H1 (cell line): ENCODE measurements at regions not wholly inside any gene's neighbourhood (a gene's known extent, or its start where the extent isn't known, plus 50 kb on each side); places are given as distances from the start of the nearest gene placed in this dataset.

ENCODE experiments used
- CTCF ChIA-PET: fragments of 300-600 bp; sonication (Branson Sonifier 250); formaldehyde crosslinking; loops from one replicate; lab custom pipeline; 2021; ENCODE audit not compliant: partially characterized antibody; lab: Charles Lee
- POLR2A ChIA-PET: fragments of 300-600 bp; sonication (Branson Sonifier 250); formaldehyde crosslinking; loops from one replicate; lab custom pipeline; 2021; ENCODE audit warnings: inconsistent platforms; ENCODE audit not compliant: partially characterized antibody; lab: Charles Lee
- DNase-seq, 2 experiments: peaks; one replicate each; pipeline versions ENCODE4 v3.0.0 to v3.0.0-alpha.2; 2010 to 2022; ENCODE audit warnings: low spot score in 2 of 2, low read depth in 1 of 2, mixed read lengths in 1 of 2
- FAIRE-seq: peaks from 2 replicates; lab custom pipeline; 2011; peaks lifted over from hg19 to GRCh38; lab: Jason Lieb, UNC
- H2AFZ ChIP-seq: 2 replicates; pipeline ENCODE4 v1.8.1; 2012; ENCODE audit warnings: low read length, inconsistent platforms
- H2AK5ac ChIP-seq: 2 replicates; pipeline ENCODE4 v1.6.1; 2013; ENCODE audit warnings: low read depth, low read length
- H2BK120ac ChIP-seq: replicated peaks from 2 replicates; pipeline ENCODE3; 2013; ENCODE audit warnings: low read depth, low read length, inconsistent platforms
- H2BK12ac ChIP-seq: 2 replicates; pipeline ENCODE4 v1.6.1; 2013; ENCODE audit warnings: low read depth, low read length
- H2BK15ac ChIP-seq: 2 replicates; pipeline ENCODE4 v1.6.1; 2013; ENCODE audit warnings: low read length
- H2BK20ac ChIP-seq: 2 replicates; pipeline ENCODE4 v1.6.1; 2013; ENCODE audit warnings: low read length
- H2BK5ac ChIP-seq: 2 replicates; pipeline ENCODE4 v1.6.1; 2013; ENCODE audit warnings: low read depth, low read length
- H3K14ac ChIP-seq: 2 replicates; pipeline ENCODE4 v1.6.1; 2013; ENCODE audit warnings: inconsistent platforms; ENCODE audit not compliant: insufficient read length
- H3K18ac ChIP-seq: 2 replicates; pipeline ENCODE4 v1.6.1; 2013; ENCODE audit warnings: low read length; ENCODE audit errors: extremely low read depth
- H3K23ac ChIP-seq: 2 replicates; pipeline ENCODE4 v1.6.1; 2013; ENCODE audit warnings: inconsistent platforms; ENCODE audit not compliant: insufficient read length
- H3K23me2 ChIP-seq: 2 replicates; pipeline ENCODE4 v1.6.1; 2013; ENCODE audit warnings: low read depth, low read length
- H3K27ac ChIP-seq: 2 replicates; pipeline ENCODE4 v1.6.1; 2011; ENCODE audit warnings: low read depth, low read length, inconsistent platforms
- H3K27me3 ChIP-seq, 4 experiments: replicated peaks in 1 of 4; 1 replicate in 1 of 4; 2 replicates in 3 of 4; pipeline versions ENCODE4 v1.6.1 to v1.8.1; 2011 to 2013; ENCODE audit warnings: low read length in 3 of 4, mild to moderate bottlenecking in 3 of 4, inconsistent platforms in 2 of 4, mixed read lengths in 2 of 4, moderate library complexity in 1 of 4; ENCODE audit not compliant: control insufficient read depth in 3 of 4, insufficient read depth in 3 of 4; ENCODE audit errors: extremely low read depth in 1 of 4
- H3K36me3 ChIP-seq, 4 experiments: 2 replicates each; pipeline versions ENCODE4 v1.6.1 to v1.8.1; 2011 to 2013; ENCODE audit warnings: mild to moderate bottlenecking in 4 of 4, low read length in 3 of 4, moderate library complexity in 2 of 4, control low read depth in 1 of 4, inconsistent platforms in 1 of 4; ENCODE audit not compliant: insufficient read depth in 4 of 4, control insufficient read depth in 2 of 4
- H3K4ac ChIP-seq: replicated peaks from 2 replicates; pipeline ENCODE3; 2013; ENCODE audit warnings: low read length, low read depth, mixed read lengths, inconsistent platforms; ENCODE audit not compliant: insufficient read length
- H3K4me1 ChIP-seq, 4 experiments: replicated peaks in 1 of 4; 1 replicate in 1 of 4; 2 replicates in 3 of 4; pipeline versions ENCODE4 v1.6.1 to v1.8.1; 2011 to 2013; ENCODE audit warnings: low read length in 3 of 4, inconsistent platforms in 2 of 4, mixed read lengths in 1 of 4; ENCODE audit not compliant: insufficient read depth in 4 of 4, control insufficient read depth in 3 of 4
- H3K4me2 ChIP-seq, 2 experiments: 2 replicates each; pipeline versions ENCODE4 v1.6.1 to v1.8.1; 2011 to 2013; ENCODE audit warnings: low read depth in 2 of 2, low read length in 2 of 2, control low read depth in 1 of 2, inconsistent platforms in 1 of 2, mild to moderate bottlenecking in 1 of 2; ENCODE audit not compliant: insufficient read depth in 1 of 2
- H3K4me3 ChIP-seq, 4 experiments: fragments of 200-600, 300-600 bp in 1 of 4; sonication (generic), shearing (Covaris generic), sonication (Bioruptor Twin) in 1 of 4; 2 replicates each; pipeline versions ENCODE4 v1.5.1 to v1.8.1; 2011 to 2016; ENCODE audit warnings: low read length in 4 of 4, low read depth in 3 of 4, control low read depth in 2 of 4, inconsistent platforms in 2 of 4, mild to moderate bottlenecking in 2 of 4, mixed read lengths in 1 of 4, moderate library complexity in 1 of 4; ENCODE audit not compliant: insufficient read depth in 2 of 4; ENCODE audit errors: extremely low read depth in 1 of 4
- H3K56ac ChIP-seq: replicated peaks from 2 replicates; pipeline ENCODE3; 2013; ENCODE audit warnings: low read depth, mild to moderate bottlenecking, mixed read lengths, low read length, inconsistent platforms; ENCODE audit not compliant: insufficient read length
- H3K79me1 ChIP-seq: 2 replicates; pipeline ENCODE4 v1.6.1; 2013; ENCODE audit warnings: low read depth, low read length, control low read depth
- H3K79me2 ChIP-seq, 2 experiments: 2 replicates each; pipeline versions ENCODE4 v1.6.1 to v1.8.1; 2012 to 2013; ENCODE audit warnings: low read length in 2 of 2, mild to moderate bottlenecking in 2 of 2, inconsistent platforms in 1 of 2; ENCODE audit not compliant: insufficient read depth in 2 of 2, control insufficient read depth in 1 of 2
- H3K9ac ChIP-seq, 4 experiments: replicated peaks in 1 of 4; 1 replicate in 1 of 4; 2 replicates in 3 of 4; pipeline versions ENCODE4 v1.6.1 to v1.8.1; 2011 to 2013; ENCODE audit warnings: low read depth in 3 of 4, low read length in 3 of 4, control low read depth in 2 of 4, mild to moderate bottlenecking in 2 of 4, moderate library complexity in 2 of 4, inconsistent platforms in 1 of 4; ENCODE audit errors: extremely low read depth in 1 of 4
- H3K9me3 ChIP-seq, 2 experiments: 2 replicates each; pipeline versions ENCODE4 v1.6.1 to v1.8.1; 2012 to 2013; ENCODE audit warnings: mild to moderate bottlenecking in 2 of 2, moderate library complexity in 2 of 2, control low read depth in 1 of 2, inconsistent platforms in 1 of 2, low read depth in 1 of 2, low read length in 1 of 2, mixed read lengths in 1 of 2; ENCODE audit not compliant: insufficient read depth in 2 of 2
- H4K20me1 ChIP-seq, 2 experiments: replicated peaks in 1 of 2; 2 replicates each; pipeline versions ENCODE3 to v1.8.1; 2011 to 2013; ENCODE audit warnings: inconsistent platforms in 2 of 2, low read length in 2 of 2, mild to moderate bottlenecking in 1 of 2; ENCODE audit not compliant: insufficient read depth in 2 of 2, control insufficient read depth in 1 of 2
- H4K5ac ChIP-seq: 2 replicates; pipeline ENCODE4 v1.6.1; 2013; ENCODE audit warnings: low read length, low read depth, mixed read lengths, inconsistent platforms; ENCODE audit not compliant: insufficient read length
- H4K8ac ChIP-seq: 2 replicates; pipeline ENCODE4 v1.8.0; 2013; ENCODE audit warnings: mild to moderate bottlenecking, moderate library complexity, low read length, inconsistent platforms; ENCODE audit not compliant: insufficient read depth; ENCODE audit errors: extremely low read depth
- H4K91ac ChIP-seq: replicated peaks from 2 replicates; pipeline ENCODE3; 2013; ENCODE audit warnings: low read length, mixed read lengths, inconsistent platforms; ENCODE audit not compliant: insufficient read length
- CEBPB ChIP-seq: IDR thresholded peaks from 2 replicates; pipeline ENCODE4 v1.6.1; 2012; ENCODE audit warnings: low read depth, low read length
- CHD1 ChIP-seq: IDR thresholded peaks from 2 replicates; pipeline ENCODE4 v1.6.1; 2012; ENCODE audit warnings: low read depth, low read length, improper control_type of control experiment
- RAD21 ChIP-seq, 2 experiments: IDR thresholded peaks in 1 of 2; conservative IDR thresholded peaks in 1 of 2; 2 replicates each; pipeline ENCODE4 v1.6.1; 2011; ENCODE audit warnings: low read depth in 2 of 2, low read length in 2 of 2, improper control_type of control experiment in 1 of 2, inconsistent platforms in 1 of 2, mild to moderate bottlenecking in 1 of 2, moderate library complexity in 1 of 2
- SUZ12 ChIP-seq: fragments of 200-600 bp; sonication (generic); IDR thresholded peaks from 2 replicates; pipeline ENCODE4 v1.6.1; 2012; ENCODE audit warnings: mild to moderate bottlenecking, inconsistent platforms, low read length, moderate library complexity, mixed read lengths
- WGBS, 2 experiments: shearing (Covaris generic) in 1 of 2; methylation state at CpG; one replicate each; pipeline versions ENCODE4 v1.1.6 to v1.1.7; 2013 to 2015; ENCODE audit warnings: low lambda C conversion rate in 2 of 2, mixed read lengths in 2 of 2, inconsistent platforms in 1 of 2, low coverage in 1 of 2, missing lambda C conversion rate in 1 of 2; ENCODE audit not compliant: insufficient replicate concordance in 2 of 2, insufficient coverage in 1 of 2, insufficient read length in 1 of 2; ENCODE audit errors: extremely low coverage in 1 of 2, missing lambda C conversion rate in 1 of 2; 5-methylcytosine and 5-hydroxymethylcytosine counted together

- Histone ChIP-seq H3K4me1 (no peaks in the 10 kb centered on the region), H3K4me2 (no peak overlapping the region), H4K5ac (no peak overlapping the region), H3K79me2 (no peaks in the 10 kb centered on the region), H3K18ac (no peak overlapping the region), H2BK15ac (no peak overlapping the region), H3K56ac (no peak overlapping the region), H2AFZ (no peak overlapping the region), H2BK5ac (no peak overlapping the region), H3K4me3 (no peak overlapping the region), H3K9me3 (no peaks in the 10 kb centered on the region), H3K23me2 (peaks cover 2% of the 10 kb centered on the region; the same call in 1 of the 2 replicates), H4K8ac (no peak overlapping the region), H2BK120ac (no peak overlapping the region), H3K79me1 (no peaks in the 10 kb centered on the region), H3K36me3 (no peaks in the 10 kb centered on the region), H3K23ac (no peak overlapping the region), H3K4ac (no peak overlapping the region), H2BK20ac (no peak overlapping the region), H3K27ac (no peak overlapping the region), H4K91ac (no peak overlapping the region), H3K27me3 (no peaks in the 10 kb centered on the region), H2AK5ac (no peak overlapping the region), H3K9ac (no peak overlapping the region), H3K14ac (no peak overlapping the region), H2BK12ac (no peak overlapping the region), H4K20me1 (no peaks in the 10 kb centered on the region)
- ChIA-PET POLR2A (no interaction called here), CTCF (interaction anchor here (0.7 to 1.9 kb wide), 8 partner anchors 10 to 353 kb away, joined by 3 to 10 read pairs (median 4); no protein-coding TSS in a partner anchor)
- WGBS, 2 experiments = 83% methylated on average over 5 of the region's 5 CpGs; no CpG with 5 or more reads in 1 of the 2 experiments
- no peak for DNase-seq
- FAIRE-seq = peak; percentile 24
- no peak for TF ChIP-seq CHD1
- TF ChIP-seq CEBPB = peak; percentile 60
- no peak for TF ChIP-seq SUZ12
- TF ChIP-seq RAD21 (IDR thresholded peaks at IDR 0.05 in 1 of 2, conservative IDR thresholded peaks at IDR 0.05 in 1 of 2; ENCODE audit: low read depth in 2 of 2, low read length in 2 of 2) = peak; percentile 6 to 20; a peak in 1 of 4 replicates
Observed at GRCh38 chr4:17115583-17115982, 217.1 kb upstream of the LDB2 start.
